HG03575 (cell line): ENCODE measurements at regions not wholly inside any gene's neighbourhood (a gene's known extent, or its start where the extent isn't known, plus 50 kb on each side); places are given as distances from the start of the nearest gene placed in this dataset.

Experiments
- ATAC-seq: cut with Tn5 transposase; IDR thresholded peaks from one replicate; pipeline ENCODE4 v1.9.1; 2021; ENCODE audit not compliant: unreplicated experiment, insufficient number of reproducible peaks, low FRiP score; ENCODE audit errors: extremely low read depth

GRCh38 chr1:212218911-212219310 lies 66.3 kb upstream of the PPP2R5A start:
- peak; percentile 96 for ATAC-seq

GRCh38 chr1:212219679-212220463 lies 65.3 kb upstream of the PPP2R5A start:
- ATAC-seq, result no peak

DNA sequence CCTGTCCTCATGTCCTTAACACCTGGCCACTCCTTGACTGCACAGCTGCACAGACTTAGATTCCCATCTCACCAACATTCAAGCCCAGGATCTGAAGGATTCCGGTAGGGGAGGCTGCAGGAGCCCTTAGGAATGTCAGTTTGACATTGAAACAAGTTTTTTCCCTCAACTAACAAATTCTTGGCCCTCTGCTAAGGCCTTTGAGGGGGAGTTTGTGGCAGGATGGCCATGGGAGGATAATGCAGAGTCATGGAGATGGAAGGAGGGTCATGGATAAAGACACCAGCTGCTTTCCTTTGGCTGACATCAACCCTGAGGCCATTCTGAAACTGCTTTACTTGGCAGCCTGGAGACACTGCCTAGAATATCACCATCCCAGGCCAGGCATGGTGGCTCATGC lies 63.4 kb upstream of the PPP2R5A start:
- ATAC-seq, result no peak

DNA sequence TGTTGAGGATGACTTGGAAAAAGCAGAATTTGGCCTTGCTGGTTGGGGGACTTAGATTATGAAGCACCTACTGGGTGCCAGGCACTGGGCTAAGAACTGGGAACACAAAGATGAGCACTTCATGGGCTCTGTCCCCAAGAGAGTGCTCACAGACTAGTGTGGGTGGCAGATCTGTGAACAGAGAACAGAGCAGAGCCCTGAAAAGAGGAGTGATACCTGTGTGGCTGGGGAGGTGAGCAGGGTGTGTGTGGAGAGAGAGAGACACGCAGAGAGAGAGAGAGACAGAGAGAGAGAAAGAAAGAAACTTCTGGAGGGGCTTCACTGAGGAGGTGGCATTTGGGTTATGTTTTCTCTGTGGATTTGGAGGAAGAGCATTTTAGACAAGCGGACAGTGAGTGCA lies 61.1 kb upstream of the PPP2R5A start:
- no peak for ATAC-seq

- no peak for ATAC-seq
Observed at GRCh38 chr1:212225416-212225815, 59.8 kb upstream of the PPP2R5A start.

DNA sequence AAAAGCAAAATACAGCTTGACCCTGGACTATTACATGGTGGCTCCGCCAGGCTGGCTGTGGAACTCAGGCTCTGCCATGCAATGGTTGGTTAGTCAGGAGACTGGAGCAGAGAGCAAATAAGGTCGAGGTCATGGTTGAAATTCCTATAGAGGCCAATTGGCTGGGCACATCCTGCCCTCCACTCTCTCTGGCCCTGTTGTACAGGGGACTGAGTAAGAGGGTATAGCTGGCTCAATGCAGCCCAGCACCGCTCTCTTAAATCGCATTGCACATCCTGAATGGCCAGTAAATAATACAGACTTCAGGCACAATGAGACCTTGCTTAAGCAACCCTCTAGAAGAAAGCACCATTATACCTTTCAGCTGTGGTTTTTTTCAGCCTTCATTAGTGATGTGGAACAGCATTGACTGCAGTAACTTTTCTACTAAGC lies 59.3 kb upstream of the PPP2R5A start:
- ATAC-seq, result no peak

- ATAC-seq, result no peak
Observed at GRCh38 chr1:212226467-212226866, 58.7 kb upstream of the PPP2R5A start.

- ATAC-seq, result no peak
Observed at GRCh38 chr1:212228076-212228475, 57.1 kb upstream of the PPP2R5A start.

- ATAC-seq, result no peak
Observed at GRCh38 chr1:212228591-212229119, 56.6 kb upstream of the PPP2R5A start.

GRCh38 chr1:212229654-212230053 lies 55.6 kb upstream of the PPP2R5A start:
- ATAC-seq, result no peak

DNA sequence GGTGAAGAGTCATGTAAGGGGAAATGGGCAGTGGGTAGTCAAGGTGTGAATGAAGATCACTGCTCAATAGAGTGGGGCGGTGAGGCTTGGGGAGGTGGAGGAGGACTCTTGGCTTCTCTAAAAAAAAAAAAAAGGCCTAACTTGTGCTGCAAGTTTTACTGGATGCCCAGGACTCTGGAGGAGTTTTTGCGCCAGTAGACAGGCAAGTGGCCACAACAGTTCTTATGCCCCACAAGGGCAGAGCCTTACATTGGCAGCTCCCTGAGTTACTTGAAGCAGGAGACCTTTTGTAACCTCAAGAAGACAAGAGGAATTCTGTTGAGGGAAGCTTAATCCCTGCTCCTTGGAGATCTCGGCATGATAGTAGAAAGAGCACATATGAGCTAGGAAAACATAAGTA lies 54.9 kb upstream of the PPP2R5A start:
- no peak for ATAC-seq

GRCh38 chr1:212231372-212231771 lies 53.8 kb upstream of the PPP2R5A start:
- no peak for ATAC-seq

- ATAC-seq, result no peak
Observed at GRCh38 chr1:212232090-212232489, 53.1 kb upstream of the PPP2R5A start.

- ATAC-seq, result no peak
Observed at GRCh38 chr1:212233321-212233720, 51.9 kb upstream of the PPP2R5A start.

- peak; percentile 47 for ATAC-seq
Observed at GRCh38 chr1:212234431-212235395, 50.5 kb upstream of the PPP2R5A start.
